WERI-Rb-1 (cell line): ENCODE measurements at regions not wholly inside any gene's neighbourhood (a gene's known extent, or its start where the extent isn't known, plus 50 kb on each side); places are given as distances from the start of the nearest gene placed in this dataset.

Experiments
- DNase-seq: peaks from one replicate; pipeline ENCODE4 v3.0.0-alpha.2; 2020
- H3K27ac ChIP-seq: fragments of 250-450 bp; sonication (Bioruptor Pico); 2 replicates; pipeline ENCODE4 v1.5.1; 2020; ENCODE audit warnings: mild to moderate bottlenecking, moderate library complexity
- H3K27me3 ChIP-seq: fragments of 250-450 bp; sonication (Bioruptor Pico); 2 replicates; pipeline ENCODE4 v1.5.1; 2021; ENCODE audit warnings: mild to moderate bottlenecking, low read depth, moderate library complexity; ENCODE audit not compliant: insufficient read depth, severe bottlenecking
- H3K36me3 ChIP-seq: fragments of 250-450 bp; sonication (Bioruptor Pico); 2 replicates; pipeline ENCODE4 v1.5.1; 2020; ENCODE audit warnings: mild to moderate bottlenecking, moderate library complexity
- H3K4me3 ChIP-seq: 2 replicates; pipeline ENCODE4 v1.5.1; 2011; ENCODE audit warnings: low read depth, mild to moderate bottlenecking, control low read depth, low read length
- H3K9me3 ChIP-seq: fragments of 250-450 bp; sonication (Bioruptor Pico); 2 replicates; pipeline ENCODE4 v1.5.1; 2021; ENCODE audit warnings: mild to moderate bottlenecking, moderate library complexity; ENCODE audit not compliant: severe bottlenecking
- TF ChIP-seq, protein P1 (sequence below): IDR thresholded peaks from 2 replicates; pipeline ENCODE4 v1.5.1; 2011; ENCODE audit warnings: low read depth, mild to moderate bottlenecking, control low read depth, inconsistent platforms, low read length

DNA sequence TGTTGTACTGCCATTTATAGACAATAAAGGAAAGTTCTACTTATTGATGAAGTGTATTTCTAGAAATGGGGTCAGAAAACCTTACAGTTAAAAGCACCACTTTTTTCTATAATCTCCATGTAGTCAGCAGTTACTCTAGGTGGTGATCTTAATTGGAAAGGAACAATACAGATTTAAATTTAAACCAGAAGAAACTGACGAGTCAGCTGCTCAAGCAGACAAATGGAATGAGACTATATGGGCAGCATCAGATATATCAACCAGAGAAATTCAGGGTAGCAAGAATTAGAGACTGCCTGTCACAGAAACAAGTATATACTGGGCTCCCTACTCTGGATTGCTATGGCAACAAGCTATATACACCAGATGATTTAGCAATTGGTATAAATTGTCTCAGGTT is 99.6 kb upstream of the SCG2 start:
- Histone ChIP-seq H3K9me3 (no peaks in the 10 kb centered on the region), H3K27ac (no peak overlapping the region), H3K27me3 (no peaks in the 10 kb centered on the region), H3K4me3 (no peak overlapping the region), H3K36me3 (no peaks in the 10 kb centered on the region)
- no peak for DNase-seq
- TF ChIP-seq, protein P1, sequence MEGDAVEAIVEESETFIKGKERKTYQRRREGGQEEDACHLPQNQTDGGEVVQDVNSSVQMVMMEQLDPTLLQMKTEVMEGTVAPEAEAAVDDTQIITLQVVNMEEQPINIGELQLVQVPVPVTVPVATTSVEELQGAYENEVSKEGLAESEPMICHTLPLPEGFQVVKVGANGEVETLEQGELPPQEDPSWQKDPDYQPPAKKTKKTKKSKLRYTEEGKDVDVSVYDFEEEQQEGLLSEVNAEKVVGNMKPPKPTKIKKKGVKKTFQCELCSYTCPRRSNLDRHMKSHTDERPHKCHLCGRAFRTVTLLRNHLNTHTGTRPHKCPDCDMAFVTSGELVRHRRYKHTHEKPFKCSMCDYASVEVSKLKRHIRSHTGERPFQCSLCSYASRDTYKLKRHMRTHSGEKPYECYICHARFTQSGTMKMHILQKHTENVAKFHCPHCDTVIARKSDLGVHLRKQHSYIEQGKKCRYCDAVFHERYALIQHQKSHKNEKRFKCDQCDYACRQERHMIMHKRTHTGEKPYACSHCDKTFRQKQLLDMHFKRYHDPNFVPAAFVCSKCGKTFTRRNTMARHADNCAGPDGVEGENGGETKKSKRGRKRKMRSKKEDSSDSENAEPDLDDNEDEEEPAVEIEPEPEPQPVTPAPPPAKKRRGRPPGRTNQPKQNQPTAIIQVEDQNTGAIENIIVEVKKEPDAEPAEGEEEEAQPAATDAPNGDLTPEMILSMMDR: no peak

DNA sequence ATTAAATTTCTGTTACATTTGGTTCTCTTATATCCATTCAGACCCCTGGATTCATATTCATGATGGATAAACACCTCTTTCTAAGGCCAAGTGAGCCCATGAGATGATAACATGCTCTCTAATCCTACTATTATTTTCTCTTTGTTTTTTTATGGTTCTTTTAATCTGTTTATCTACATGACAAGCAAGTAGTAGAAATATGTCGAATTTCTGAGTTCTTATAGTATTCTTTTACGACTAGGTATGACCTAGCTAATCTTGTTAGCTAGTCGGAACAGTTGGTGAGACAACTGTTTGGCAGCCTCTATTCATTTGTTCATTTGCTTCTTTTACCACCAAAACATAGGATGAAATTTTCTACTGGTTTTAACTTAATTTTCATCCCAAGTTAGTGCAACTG is 98.1 kb upstream of the SCG2 start:
- Histone ChIP-seq H3K27me3 (no peaks in the 10 kb centered on the region), H3K36me3 (no peaks in the 10 kb centered on the region), H3K27ac (no peak overlapping the region), H3K4me3 (no peak overlapping the region), H3K9me3 (no peaks in the 10 kb centered on the region)
- TF ChIP-seq, protein P1: no peak
- DNase-seq: no peak

DNA sequence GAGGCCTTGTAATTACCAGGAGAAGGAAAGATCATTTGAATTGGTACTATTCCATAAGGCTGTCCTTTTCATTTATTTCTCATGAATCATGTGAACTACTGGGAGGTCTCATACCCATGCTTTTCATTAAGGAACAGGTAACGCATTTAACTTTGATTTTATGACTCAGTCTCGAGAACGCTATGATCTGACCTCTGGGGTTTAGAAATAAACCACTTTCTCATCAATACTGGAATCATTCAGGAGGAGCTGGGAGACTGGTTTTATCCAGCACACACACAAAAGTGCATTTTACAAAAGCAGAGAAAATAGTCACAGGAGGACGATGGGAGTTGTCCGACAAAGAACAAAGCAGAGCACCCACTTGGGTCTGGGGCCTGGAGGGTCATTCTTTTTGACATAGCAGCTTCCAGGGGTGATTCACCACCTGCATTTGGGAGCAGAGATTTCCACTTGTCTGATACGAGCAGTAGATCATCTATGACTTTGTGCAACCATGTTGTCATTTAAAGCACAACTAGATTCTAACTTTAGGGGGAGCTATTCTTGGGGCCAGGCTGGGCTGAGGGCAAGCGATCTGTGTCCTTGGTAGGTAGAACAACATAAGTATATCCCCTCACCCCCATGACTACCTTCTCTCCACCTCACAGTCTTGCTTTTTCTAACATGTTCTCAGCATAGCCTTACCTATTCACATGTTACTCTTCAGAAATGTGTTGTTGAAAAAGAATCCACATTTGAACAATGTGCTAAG is 95.9 kb upstream of the SCG2 start:
- Histone ChIP-seq H3K4me3 (no peak overlapping the region), H3K36me3 (no peaks in the 10 kb centered on the region), H3K27ac (no peak overlapping the region), H3K9me3 (no peaks in the 10 kb centered on the region), H3K27me3 (no peaks in the 10 kb centered on the region)
- DNase-seq: no peak
- TF ChIP-seq, protein P1: no peak

DNA sequence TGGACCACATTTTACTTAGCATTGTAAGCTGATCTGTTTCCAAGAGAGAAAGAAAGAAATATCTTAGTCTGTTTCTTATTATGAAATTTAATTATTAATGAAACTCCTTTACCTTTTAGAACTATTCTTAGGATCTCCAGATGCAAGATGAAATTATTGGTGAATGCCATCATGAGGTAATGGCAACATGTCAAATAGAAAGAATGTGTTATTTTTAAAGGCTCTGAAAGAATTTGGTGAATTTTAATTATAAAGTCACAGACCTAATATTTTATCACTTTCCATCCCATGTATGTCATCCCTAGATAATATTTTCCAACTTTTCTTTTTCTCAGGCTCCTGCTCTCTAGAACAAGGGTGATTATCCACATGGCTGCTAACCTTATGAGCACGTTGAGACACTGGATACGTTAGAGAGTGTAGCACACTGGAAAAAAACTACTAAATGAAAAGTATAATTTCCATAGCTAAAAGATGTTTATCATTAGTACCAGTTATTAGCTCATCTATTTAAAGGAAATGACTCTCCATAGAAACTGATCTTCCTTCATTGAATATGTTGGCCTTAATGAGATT is 95.2 kb upstream of the SCG2 start:
- Histone ChIP-seq H3K9me3 (no peaks in the 10 kb centered on the region), H3K4me3 (no peak overlapping the region), H3K27me3 (no peaks in the 10 kb centered on the region), H3K27ac (no peak overlapping the region), H3K36me3 (no peaks in the 10 kb centered on the region)
- no peak for DNase-seq
- TF ChIP-seq, protein P1: no peak

DNA sequence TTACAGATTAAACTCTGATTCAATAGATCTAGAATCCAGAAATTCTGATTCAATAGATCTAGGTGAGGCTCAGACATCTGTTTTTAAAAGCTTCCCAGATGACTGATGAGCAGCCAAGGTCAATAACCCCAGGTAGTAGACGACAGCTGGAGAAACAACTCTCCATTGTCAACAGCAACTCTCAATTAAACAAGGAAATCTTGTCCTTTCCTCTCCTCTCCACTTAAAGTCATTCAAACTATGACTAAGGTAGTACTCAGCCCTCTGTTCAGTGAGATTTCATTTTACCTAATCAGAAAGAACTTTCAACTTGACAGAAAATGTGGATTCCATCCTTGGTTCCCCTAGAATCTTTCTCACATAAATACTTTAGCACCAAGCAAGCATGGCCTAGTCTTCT is 94.6 kb upstream of the SCG2 start:
- no peak overlapping the region for H3K27ac ChIP-seq
- TF ChIP-seq, protein P1: no peak
- no peak for DNase-seq

More for the DNA sequence above, 94.6 kb upstream of the SCG2 start:
- Histone ChIP-seq H3K36me3 (no peaks in the 10 kb centered on the region), H3K4me3 (no peak overlapping the region), H3K9me3 (no peaks in the 10 kb centered on the region), H3K27me3 (no peaks in the 10 kb centered on the region)
